Gastrocnemius medialis (tissue), 4 donors: ENCODE measurements at regions not wholly inside any gene's neighbourhood (a gene's known extent, or its start where the extent isn't known, plus 50 kb on each side); places are given as distances from the start of the nearest gene placed in this dataset.

Experiments
- POLR2A ChIP-seq, 2 donors: fragments of 450-650 bp; IDR thresholded peaks; one replicate each; pipeline ENCODE4 v1.6.1; 2017; ENCODE audit warnings: antibody characterized with exemption in 2 of 2, mild to moderate bottlenecking in 2 of 2, moderate library complexity in 2 of 2
- TF ChIP-seq, protein P1 (sequence below), 5 experiments: fragments of 450-650 bp in 3 of 5; fragments of 200-600 bp in 2 of 5; sonication (generic) in 2 of 5; IDR thresholded peaks in 4 of 5; conservative IDR thresholded peaks in 1 of 5; 1 replicate in 4 of 5; 2 replicates in 1 of 5; pipeline ENCODE4 v1.5.1; 2016 to 2019; ENCODE audit warnings: antibody characterized with exemption in 5 of 5, mild to moderate bottlenecking in 3 of 5, moderate library complexity in 3 of 5

GRCh38 chrX:39669668-39670067 is 428.1 kb downstream of the BCOR start:
- TF ChIP-seq, protein P1, sequence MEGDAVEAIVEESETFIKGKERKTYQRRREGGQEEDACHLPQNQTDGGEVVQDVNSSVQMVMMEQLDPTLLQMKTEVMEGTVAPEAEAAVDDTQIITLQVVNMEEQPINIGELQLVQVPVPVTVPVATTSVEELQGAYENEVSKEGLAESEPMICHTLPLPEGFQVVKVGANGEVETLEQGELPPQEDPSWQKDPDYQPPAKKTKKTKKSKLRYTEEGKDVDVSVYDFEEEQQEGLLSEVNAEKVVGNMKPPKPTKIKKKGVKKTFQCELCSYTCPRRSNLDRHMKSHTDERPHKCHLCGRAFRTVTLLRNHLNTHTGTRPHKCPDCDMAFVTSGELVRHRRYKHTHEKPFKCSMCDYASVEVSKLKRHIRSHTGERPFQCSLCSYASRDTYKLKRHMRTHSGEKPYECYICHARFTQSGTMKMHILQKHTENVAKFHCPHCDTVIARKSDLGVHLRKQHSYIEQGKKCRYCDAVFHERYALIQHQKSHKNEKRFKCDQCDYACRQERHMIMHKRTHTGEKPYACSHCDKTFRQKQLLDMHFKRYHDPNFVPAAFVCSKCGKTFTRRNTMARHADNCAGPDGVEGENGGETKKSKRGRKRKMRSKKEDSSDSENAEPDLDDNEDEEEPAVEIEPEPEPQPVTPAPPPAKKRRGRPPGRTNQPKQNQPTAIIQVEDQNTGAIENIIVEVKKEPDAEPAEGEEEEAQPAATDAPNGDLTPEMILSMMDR (IDR thresholded peaks at IDR 0.05 in 4 of 5, conservative IDR thresholded peaks at IDR 0.05 in 1 of 5), result no peak
- TF ChIP-seq POLR2A (IDR thresholded peaks at IDR 0.05), result no peak
